C4-2B (cell line): ENCODE measurements at regions not wholly inside any gene's neighbourhood (a gene's known extent, or its start where the extent isn't known, plus 50 kb on each side); places are given as distances from the start of the nearest gene placed in this dataset.

Experiments
- CTCF ChIP-seq: fragments of 450-650 bp; conservative IDR thresholded peaks from 2 replicates; pipeline ENCODE4 v1.5.1; 2017; ENCODE audit warnings: mild to moderate bottlenecking
- ZFX ChIP-seq: fragments of 450-650 bp; IDR thresholded peaks from 2 replicates; pipeline ENCODE4 v1.6.1; 2017

- TF ChIP-seq CTCF (no peak), ZFX (no peak)
Measured at GRCh38 chr4:136925203-136925602, 607.1 kb downstream of the PCDH18 start.
